ENCODE measurements at regions not wholly inside any gene's neighbourhood (a gene's known extent, or its start where the extent isn't known, plus 50 kb on each side); places are given as distances from the start of the nearest gene placed in this dataset.

DNA sequence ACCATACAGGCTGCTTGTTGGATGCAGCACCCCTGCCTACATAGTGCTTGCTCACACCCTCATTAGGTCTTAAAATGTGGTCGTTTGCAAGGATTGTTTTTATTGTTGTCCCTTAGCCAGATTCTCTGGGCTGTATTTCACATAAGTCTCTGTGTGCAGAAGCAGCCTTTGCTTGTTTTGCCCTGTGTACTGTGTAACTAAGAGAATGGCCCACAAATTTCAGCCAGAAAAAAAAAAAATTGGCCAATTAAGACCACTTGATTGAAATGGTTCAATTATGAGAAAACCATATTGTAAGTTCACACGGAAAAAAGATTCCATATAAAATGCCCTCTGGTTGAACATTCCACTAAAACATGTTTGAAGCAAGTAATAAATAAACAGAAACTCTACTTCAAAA, 377.1 kb upstream of the SOX11 start:
- no peak overlapping the region for H3K4me3 ChIP-seq (ENCODE audit: low read depth, low read length)
- H3K36me3 ChIP-seq (ENCODE audit: control insufficient read depth in 2 of 2, insufficient read depth in 1 of 2, low read length in 2 of 2) = no peaks in the 10 kb centered on the region
- H3K9me3 ChIP-seq (ENCODE audit: control insufficient read depth, insufficient read depth, low read depth, low read length) = no peaks in the 10 kb centered on the region
- H3K4me1 ChIP-seq (ENCODE audit: control insufficient read depth, insufficient read depth, low read length) = no peaks in the 10 kb centered on the region
- H3K27ac ChIP-seq (ENCODE audit: extremely low read depth, low read depth, low read length) = no peak overlapping the region
- POLR2A ChIA-PET = no interaction called here
- CTCF ChIA-PET = no interaction called here
- no peak for TF ChIP-seq GLIS1 (tag by site-specific recombination; IDR thresholded peaks at IDR 0.05)
- no peak for TF ChIP-seq ZBTB6 (tag by site-specific recombination; IDR thresholded peaks at IDR 0.05)

- no peak for TF ChIP-seq ZNF24 (tag by site-specific recombination; IDR thresholded peaks at IDR 0.05)
- no peak for TF ChIP-seq ZNF791 (tag by site-specific recombination; IDR thresholded peaks at IDR 0.05)
- TF ChIP-seq ZNF221 (tag by site-specific recombination; IDR thresholded peaks at IDR 0.05; ENCODE audit: borderline replicate concordance) = no peak
- TF ChIP-seq ZNF2 (tag by site-specific recombination; IDR thresholded peaks at IDR 0.05) = no peak
- TF ChIP-seq ZNF600 (tag by site-specific recombination; IDR thresholded peaks at IDR 0.05) = no peak
- TF ChIP-seq ZNF416 (tag by site-specific recombination; IDR thresholded peaks at IDR 0.05) = no peak
- TF ChIP-seq ZNF354C (tag by site-specific recombination; IDR thresholded peaks at IDR 0.05; ENCODE audit: borderline replicate concordance, low read depth) = no peak
- TF ChIP-seq SP3 (tag by site-specific recombination; IDR thresholded peaks at IDR 0.05) = no peak
- no peak for TF ChIP-seq HOXD13 (CRISPR knock-in tag; IDR thresholded peaks at IDR 0.05; ENCODE audit: borderline replicate concordance)
- TF ChIP-seq PRDM6 (tag by site-specific recombination; IDR thresholded peaks at IDR 0.05) = no peak
- TF ChIP-seq ZIC2 (tag by site-specific recombination; IDR thresholded peaks at IDR 0.05) = no peak
- no peak for TF ChIP-seq ZNF449 (tag by site-specific recombination; IDR thresholded peaks at IDR 0.05)
- no peak for TF ChIP-seq ZNF701 (tag by site-specific recombination; IDR thresholded peaks at IDR 0.05)
- no peak for TF ChIP-seq ZNF433 (tag by site-specific recombination; IDR thresholded peaks at IDR 0.05; ENCODE audit: low read depth)
- no peak for TF ChIP-seq ZSCAN23 (tag by site-specific recombination; IDR thresholded peaks at IDR 0.05)
- TF ChIP-seq ZNF335 (tag by site-specific recombination; conservative IDR thresholded peaks at IDR 0.05) = no peak
- TF ChIP-seq ZNF23 (tag by site-specific recombination; IDR thresholded peaks at IDR 0.05; ENCODE audit: borderline replicate concordance) = no peak
- no peak for TF ChIP-seq ZNF596 (tag by site-specific recombination; IDR thresholded peaks at IDR 0.05)
- TF ChIP-seq ZNF341 (tag by site-specific recombination; IDR thresholded peaks at IDR 0.05; ENCODE audit: low read depth) = no peak
- no peak for TF ChIP-seq ZNF175 (tag by site-specific recombination; IDR thresholded peaks at IDR 0.05)
- ChIA-PET CTCF (no interaction called here), POLR2A (no interaction called here)
- H3K4me1 ChIP-seq (ENCODE audit: control insufficient read depth, insufficient read depth, low read length) = no peaks in the 10 kb centered on the region
- H3K9me3 ChIP-seq (ENCODE audit: control insufficient read depth, insufficient read depth, low read depth, low read length) = no peaks in the 10 kb centered on the region
- no peak overlapping the region for H3K27ac ChIP-seq (ENCODE audit: extremely low read depth, low read depth, low read length)
- no peak overlapping the region for H3K4me3 ChIP-seq (ENCODE audit: low read depth, low read length)
- no peaks in the 10 kb centered on the region for H3K36me3 ChIP-seq (ENCODE audit: control insufficient read depth in 2 of 2, insufficient read depth in 1 of 2, low read length in 2 of 2)
These were observed 376.7 kb upstream of the SOX11 start for GRCh38 chr2:5315512-5315911.
